Neural cell (in vitro differentiated cells): ENCODE measurements at regions not wholly inside any gene's neighbourhood (a gene's known extent, or its start where the extent isn't known, plus 50 kb on each side); places are given as distances from the start of the nearest gene placed in this dataset.

Source experiments
- H2AFZ ChIP-seq: fragments of 200-600, 300-800 bp; sonication (generic), shearing (Covaris generic); 2 replicates; pipeline ENCODE4 v1.6.0; 2014; ENCODE audit warnings: low read depth, mild to moderate bottlenecking, antibody characterized with exemption, low read length, moderate library complexity
- H3F3A ChIP-seq: fragments of 200-600 bp; shearing (Covaris generic); 2 replicates; pipeline ENCODE4 v1.6.1; 2016; ENCODE audit warnings: mild to moderate bottlenecking, moderate library complexity, mixed read lengths, antibody characterized with exemption, low read length; ENCODE audit not compliant: insufficient read depth, poor library complexity, severe bottlenecking
- H3K27ac ChIP-seq: fragments of 200-600, 300-800 bp; sonication (generic), shearing (Covaris generic); 2 replicates; pipeline ENCODE4 v1.5.1; 2014; ENCODE audit warnings: mild to moderate bottlenecking, low read length, moderate library complexity
- H3K27me3 ChIP-seq: fragments of 300-800, 200-600 bp; sonication (generic), shearing (Covaris generic); 2 replicates; pipeline ENCODE4 v1.6.0; 2014; ENCODE audit warnings: mild to moderate bottlenecking, low read depth, low read length, moderate library complexity; ENCODE audit not compliant: insufficient read depth
- H3K36me3 ChIP-seq: fragments of 300-800, 200-600 bp; sonication (generic), shearing (Covaris generic); 2 replicates; pipeline ENCODE4 v1.5.1; 2014; ENCODE audit warnings: mild to moderate bottlenecking, antibody characterized with exemption, low read length, moderate library complexity; ENCODE audit not compliant: insufficient read depth
- H3K4me2 ChIP-seq: fragments of 300-800, 200-600 bp; sonication (generic), shearing (Covaris generic); 2 replicates; pipeline ENCODE4 v1.6.0; 2014; ENCODE audit warnings: mild to moderate bottlenecking, low read length
- H3K4me3 ChIP-seq: fragments of 300-800, 200-600 bp; sonication (generic), shearing (Covaris generic); 2 replicates; pipeline ENCODE4 v1.5.1; 2014; ENCODE audit warnings: mild to moderate bottlenecking, low read length, moderate library complexity
- H3K79me2 ChIP-seq: fragments of 200-600 bp; shearing (Covaris generic); replicated peaks from 2 replicates; pipeline ENCODE4 v1.6.0; 2014; ENCODE audit warnings: mild to moderate bottlenecking, low read length, moderate library complexity; ENCODE audit not compliant: insufficient read depth
- H3K9ac ChIP-seq: fragments of 300-800, 200-600 bp; sonication (generic), shearing (Covaris generic); 2 replicates; pipeline ENCODE4 v1.6.1; 2016; ENCODE audit warnings: mild to moderate bottlenecking, low read length, mixed read lengths
- H3K9me2 ChIP-seq: fragments of 200-600 bp; shearing (Covaris generic); 2 replicates; pipeline ENCODE4 v1.6.1; 2016; ENCODE audit warnings: mild to moderate bottlenecking, low read length, mixed read lengths; ENCODE audit not compliant: insufficient read depth
- H3K9me3 ChIP-seq: fragments of 200-600, 300-800 bp; sonication (generic), shearing (Covaris generic); 2 replicates; pipeline ENCODE4 v1.6.1; 2016; ENCODE audit warnings: mild to moderate bottlenecking, mixed run types, low read length, moderate library complexity, mixed read lengths
- H4K20me1 ChIP-seq: fragments of 200-600 bp; shearing (Covaris generic); 2 replicates; pipeline ENCODE4 v1.6.1; 2016; ENCODE audit warnings: mild to moderate bottlenecking, mixed run types; ENCODE audit not compliant: insufficient read depth
- CTCF ChIP-seq: fragments of 450-650 bp; IDR thresholded peaks from 2 replicates; pipeline ENCODE4 v1.5.1; 2014; ENCODE audit warnings: antibody characterized with exemption, mild to moderate bottlenecking, moderate library complexity; ENCODE audit not compliant: poor library complexity, severe bottlenecking
- EP300 ChIP-seq: fragments of 450-650 bp; conservative IDR thresholded peaks from 2 replicates; pipeline ENCODE4 v1.6.1; 2014; ENCODE audit warnings: antibody characterized with exemption, mild to moderate bottlenecking, moderate library complexity; ENCODE audit not compliant: poor library complexity, severe bottlenecking
- EZH2 ChIP-seq: fragments of 200-600, 300-800 bp; shearing (Covaris generic), sonication (generic); IDR thresholded peaks from 2 replicates; pipeline ENCODE4 v1.6.1; 2014; ENCODE audit warnings: antibody characterized with exemption, low read length, borderline replicate concordance, mild to moderate bottlenecking; ENCODE audit not compliant: insufficient read depth, poor library complexity, severe bottlenecking
- MXI1 ChIP-seq: fragments of 450-650 bp; conservative IDR thresholded peaks from 2 replicates; pipeline ENCODE4 v1.6.1; 2014; ENCODE audit warnings: antibody characterized with exemption, mild to moderate bottlenecking; ENCODE audit not compliant: poor library complexity, severe bottlenecking
- POLR2AphosphoS5 ChIP-seq: IDR thresholded peaks from 2 replicates; pipeline ENCODE4 v1.6.1; 2012
- RAD21 ChIP-seq: fragments of 450-650 bp; conservative IDR thresholded peaks from 2 replicates; pipeline ENCODE4 v1.6.1; 2014; ENCODE audit warnings: antibody characterized with exemption, mild to moderate bottlenecking, moderate library complexity
- REST ChIP-seq: IDR thresholded peaks from 2 replicates; pipeline ENCODE4 v1.6.1; 2012; ENCODE audit warnings: borderline replicate concordance
- SMC3 ChIP-seq: fragments of 450-650 bp; conservative IDR thresholded peaks from 2 replicates; pipeline ENCODE4 v1.6.1; 2014; ENCODE audit warnings: antibody characterized with exemption, mild to moderate bottlenecking, moderate library complexity; ENCODE audit not compliant: poor library complexity
- TAF1 ChIP-seq: IDR thresholded peaks from 2 replicates; pipeline ENCODE4 v1.6.1; 2012; ENCODE audit warnings: low read depth

- H3K9me2 ChIP-seq = no peaks in the 10 kb centered on the region
- H3K9ac ChIP-seq = no peak overlapping the region
- H3K4me3 ChIP-seq = no peak overlapping the region
- no peaks in the 10 kb centered on the region for H3K27me3 ChIP-seq
- no peaks in the 10 kb centered on the region for H3K79me2 ChIP-seq
- H2AFZ ChIP-seq = no peak overlapping the region
- no peak overlapping the region for H3K27ac ChIP-seq
- H3K36me3 ChIP-seq = no peaks in the 10 kb centered on the region
- TF ChIP-seq POLR2AphosphoS5 (no peak), REST (no peak), MXI1 (no peak), EZH2 (no peak), RAD21 (no peak), CTCF (no peak), SMC3 (no peak), EP300 (no peak), TAF1 (no peak)
- H4K20me1 ChIP-seq = no peaks in the 10 kb centered on the region
- H3K4me2 ChIP-seq = no peak overlapping the region
- no peaks in the 10 kb centered on the region for H3K9me3 ChIP-seq
- no peaks in the 10 kb centered on the region for H3F3A ChIP-seq
These were observed 63.7 kb upstream of the HPF1 start for GRCh38 chr4:169821402-169821801.

GRCh38 chr4:169818063-169818679, 60.4 kb upstream of the HPF1 start:
- no peak overlapping the region for H3K4me3 ChIP-seq
- no peaks in the 10 kb centered on the region for H3K27me3 ChIP-seq
- no peaks in the 10 kb centered on the region for H3K9me2 ChIP-seq
- no peak overlapping the region for H2AFZ ChIP-seq
- no peaks in the 10 kb centered on the region for H3K9me3 ChIP-seq
- TF ChIP-seq REST (no peak), CTCF (no peak), EP300 (no peak), RAD21 (no peak), MXI1 (no peak), SMC3 (no peak), TAF1 (no peak), POLR2AphosphoS5 (no peak), EZH2 (no peak)
- H3K4me2 ChIP-seq = no peak overlapping the region
- H4K20me1 ChIP-seq = no peaks in the 10 kb centered on the region
- no peaks in the 10 kb centered on the region for H3K36me3 ChIP-seq
- H3K79me2 ChIP-seq = no peaks in the 10 kb centered on the region
- H3K27ac ChIP-seq = no peak overlapping the region
- H3F3A ChIP-seq = no peaks in the 10 kb centered on the region
- H3K9ac ChIP-seq = no peak overlapping the region
